ENCODE measurements at regions not wholly inside any gene's neighbourhood (a gene's known extent, or its start where the extent isn't known, plus 50 kb on each side); places are given as distances from the start of the nearest gene placed in this dataset.

GRCh38 chr2:134120733-134121630 lies 132.9 kb upstream of the MGAT5 start:
- DNase-seq (ENCODE audit: low spot score) = peak; percentile 76

GRCh38 chr2:134122610-134123009 lies 131.3 kb upstream of the MGAT5 start:
- no peak for DNase-seq (ENCODE audit: low spot score)

- DNase-seq (ENCODE audit: low spot score) = no peak
Observed at GRCh38 chr2:134123332-134123731, 130.5 kb upstream of the MGAT5 start.

- DNase-seq (ENCODE audit: low spot score) = no peak
Observed at GRCh38 chr2:134124047-134124753, 129.7 kb upstream of the MGAT5 start.

- no peak for DNase-seq (ENCODE audit: low spot score)
Observed at GRCh38 chr2:134127496-134127895, 126.4 kb upstream of the MGAT5 start.

GRCh38 chr2:134128746-134129145 lies 125.1 kb upstream of the MGAT5 start:
- DNase-seq (ENCODE audit: low spot score) = no peak

GRCh38 chr2:134129900-134130537 lies 123.9 kb upstream of the MGAT5 start:
- DNase-seq (ENCODE audit: low spot score) = no peak

GRCh38 chr2:134131681-134132489 lies 122.0 kb upstream of the MGAT5 start:
- no peak for DNase-seq (ENCODE audit: low spot score)

GRCh38 chr2:134132490-134132857 lies 121.4 kb upstream of the MGAT5 start:
- no peak for DNase-seq (ENCODE audit: low spot score)

- no peak for DNase-seq (ENCODE audit: low spot score)
Observed at GRCh38 chr2:134133622-134134312, 120.1 kb upstream of the MGAT5 start.

GRCh38 chr2:134134313-134134706 lies 119.6 kb upstream of the MGAT5 start:
- no peak for DNase-seq (ENCODE audit: low spot score)

GRCh38 chr2:134134827-134135226 lies 119.0 kb upstream of the MGAT5 start:
- DNase-seq (ENCODE audit: low spot score) = no peak

- no peak for DNase-seq (ENCODE audit: low spot score)
Observed at GRCh38 chr2:134135793-134136192, 118.1 kb upstream of the MGAT5 start.

GRCh38 chr2:134136731-134137130 lies 117.1 kb upstream of the MGAT5 start:
- DNase-seq (ENCODE audit: low spot score) = no peak

- no peak for DNase-seq (ENCODE audit: low spot score)
Observed at GRCh38 chr2:134137182-134137611, 116.7 kb upstream of the MGAT5 start.

- DNase-seq (ENCODE audit: low spot score) = no peak
Observed at GRCh38 chr2:134138115-134138514, 115.8 kb upstream of the MGAT5 start.

- DNase-seq (ENCODE audit: low spot score) = no peak
Observed at GRCh38 chr2:134139611-134140010, 114.3 kb upstream of the MGAT5 start.

- no peak for DNase-seq (ENCODE audit: low spot score)
Observed at GRCh38 chr2:134140251-134140661, 113.6 kb upstream of the MGAT5 start.

- no peak for DNase-seq (ENCODE audit: low spot score)
Observed at GRCh38 chr2:134141598-134142340, 112.1 kb upstream of the MGAT5 start.

GRCh38 chr2:134142341-134142738 lies 111.5 kb upstream of the MGAT5 start:
- DNase-seq (ENCODE audit: low spot score) = no peak

- no peak for DNase-seq (ENCODE audit: low spot score)
Observed at GRCh38 chr2:134142903-134143302, 111.0 kb upstream of the MGAT5 start.
